ENCODE measurements at regions not wholly inside any gene's neighbourhood (a gene's known extent, or its start where the extent isn't known, plus 50 kb on each side); places are given as distances from the start of the nearest gene placed in this dataset.

- no peak for DNase-seq
- Mint-ChIP-seq H3K27ac (no peak overlapping the region), H3K27me3 (no peaks in the 10 kb centered on the region), H3K4me1 (no peaks in the 10 kb centered on the region), H3K36me3 (ENCODE audit: low read depth) (no peaks in the 10 kb centered on the region), H3K4me3 (no peak overlapping the region), H3K9me3 (peaks cover 3% of the 10 kb centered on the region)
- ChIA-PET CTCF (no interaction called here), POLR2A (no interaction called here)
Observed at GRCh38 chr1:106619080-106619826, 437.2 kb upstream of the PRMT6 start.

GRCh38 chr1:106619827-106620134, 436.7 kb upstream of the PRMT6 start:
- H3K27ac Mint-ChIP-seq: no peak overlapping the region
- CTCF ChIA-PET: no interaction called here
- no peak for DNase-seq
- no peaks in the 10 kb centered on the region for H3K36me3 Mint-ChIP-seq (ENCODE audit: low read depth)
- POLR2A ChIA-PET: no interaction called here
- no peaks in the 10 kb centered on the region for H3K27me3 Mint-ChIP-seq
- H3K9me3 Mint-ChIP-seq: peaks cover 3% of the 10 kb centered on the region
- H3K4me1 Mint-ChIP-seq: no peaks in the 10 kb centered on the region
- H3K4me3 Mint-ChIP-seq: no peak overlapping the region

- no peaks in the 10 kb centered on the region for H3K36me3 Mint-ChIP-seq (ENCODE audit: low read depth)
- POLR2A ChIA-PET: no interaction called here
- no peak overlapping the region for H3K4me3 Mint-ChIP-seq
Observed at GRCh38 chr1:106620521-106620954, 435.9 kb upstream of the PRMT6 start.

GRCh38 chr1:106621853-106622252, 434.6 kb upstream of the PRMT6 start:
- no peak for DNase-seq
- Mint-ChIP-seq H3K27me3 (no peaks in the 10 kb centered on the region), H3K9me3 (peaks cover 6% of the 10 kb centered on the region), H3K36me3 (ENCODE audit: low read depth) (no peaks in the 10 kb centered on the region), H3K4me3 (no peak overlapping the region), H3K27ac (no peak overlapping the region), H3K4me1 (no peaks in the 10 kb centered on the region)
- ChIA-PET POLR2A (no interaction called here), CTCF (no interaction called here)

More at GRCh38 chr1:106620521-106620954, 435.9 kb upstream of the PRMT6 start:
- CTCF ChIA-PET: no interaction called here
- peaks cover 3% of the 10 kb centered on the region for H3K9me3 Mint-ChIP-seq
- H3K27me3 Mint-ChIP-seq: no peaks in the 10 kb centered on the region
- DNase-seq: no peak
- no peak overlapping the region for H3K27ac Mint-ChIP-seq
- H3K4me1 Mint-ChIP-seq: no peaks in the 10 kb centered on the region

- Mint-ChIP-seq H3K9me3 (peaks cover 4% of the 10 kb centered on the region), H3K27me3 (no peaks in the 10 kb centered on the region), H3K27ac (no peak overlapping the region), H3K4me1 (no peaks in the 10 kb centered on the region), H3K36me3 (ENCODE audit: low read depth) (no peaks in the 10 kb centered on the region), H3K4me3 (no peak overlapping the region)
- POLR2A ChIA-PET: no interaction called here
- DNase-seq: no peak
- CTCF ChIA-PET: no interaction called here
Observed at GRCh38 chr1:106637566-106637965, 418.9 kb upstream of the PRMT6 start.

- Mint-ChIP-seq H3K27me3 (no peaks in the 10 kb centered on the region), H3K36me3 (ENCODE audit: low read depth) (no peaks in the 10 kb centered on the region), H3K27ac (no peak overlapping the region), H3K9me3 (no peaks in the 10 kb centered on the region), H3K4me3 (no peak overlapping the region), H3K4me1 (no peaks in the 10 kb centered on the region)
- DNase-seq: no peak
- ChIA-PET POLR2A (no interaction called here), CTCF (no interaction called here)
Observed at GRCh38 chr1:106646261-106646784, 410.2 kb upstream of the PRMT6 start.

- ChIA-PET POLR2A (no interaction called here), CTCF (no interaction called here)
- no peaks in the 10 kb centered on the region for H3K27me3 Mint-ChIP-seq
- DNase-seq: no peak
- H3K27ac Mint-ChIP-seq: no peak overlapping the region
- peaks cover 2% of the 10 kb centered on the region for H3K9me3 Mint-ChIP-seq
- no peak overlapping the region for H3K4me3 Mint-ChIP-seq
- H3K4me1 Mint-ChIP-seq: no peaks in the 10 kb centered on the region
- no peaks in the 10 kb centered on the region for H3K36me3 Mint-ChIP-seq (ENCODE audit: low read depth)
Observed at GRCh38 chr1:106646816-106647215, 409.7 kb upstream of the PRMT6 start.

- Mint-ChIP-seq H3K9me3 (peaks cover 3% of the 10 kb centered on the region), H3K36me3 (ENCODE audit: low read depth) (no peaks in the 10 kb centered on the region), H3K27ac (no peak overlapping the region), H3K4me3 (no peak overlapping the region), H3K27me3 (no peaks in the 10 kb centered on the region), H3K4me1 (no peaks in the 10 kb centered on the region)
- DNase-seq: no peak
- ChIA-PET CTCF (no interaction called here), POLR2A (no interaction called here)
Observed at GRCh38 chr1:106651028-106651762, 405.3 kb upstream of the PRMT6 start.

- Mint-ChIP-seq H3K4me1 (no peaks in the 10 kb centered on the region), H3K4me3 (no peak overlapping the region), H3K27ac (no peak overlapping the region), H3K27me3 (no peaks in the 10 kb centered on the region), H3K9me3 (peaks cover 3% of the 10 kb centered on the region), H3K36me3 (ENCODE audit: low read depth) (no peaks in the 10 kb centered on the region)
- CTCF ChIA-PET: no interaction called here
- POLR2A ChIA-PET: no interaction called here
- DNase-seq: no peak
Observed at GRCh38 chr1:106659490-106660244, 396.8 kb upstream of the PRMT6 start.

- no peak for DNase-seq
- ChIA-PET CTCF (no interaction called here), POLR2A (no interaction called here)
- Mint-ChIP-seq H3K4me1 (no peaks in the 10 kb centered on the region), H3K27ac (no peak overlapping the region), H3K4me3 (no peak overlapping the region), H3K9me3 (no peaks in the 10 kb centered on the region), H3K36me3 (ENCODE audit: low read depth) (no peaks in the 10 kb centered on the region), H3K27me3 (no peaks in the 10 kb centered on the region)
Observed at GRCh38 chr1:106675558-106675957, 380.9 kb upstream of the PRMT6 start.

GRCh38 chr1:106676021-106676420, 380.5 kb upstream of the PRMT6 start:
- POLR2A ChIA-PET: no interaction called here
- no peaks in the 10 kb centered on the region for H3K9me3 Mint-ChIP-seq
- H3K4me3 Mint-ChIP-seq: no peak overlapping the region
- no peak overlapping the region for H3K27ac Mint-ChIP-seq
- no peaks in the 10 kb centered on the region for H3K36me3 Mint-ChIP-seq (ENCODE audit: low read depth)
- H3K4me1 Mint-ChIP-seq: no peaks in the 10 kb centered on the region
- DNase-seq: no peak
- H3K27me3 Mint-ChIP-seq: no peaks in the 10 kb centered on the region
- CTCF ChIA-PET: no interaction called here

GRCh38 chr1:106677181-106677580, 379.3 kb upstream of the PRMT6 start:
- no peak overlapping the region for H3K4me3 Mint-ChIP-seq
- H3K27ac Mint-ChIP-seq: no peak overlapping the region
- no peaks in the 10 kb centered on the region for H3K27me3 Mint-ChIP-seq
- DNase-seq: no peak
- POLR2A ChIA-PET: no interaction called here
- H3K4me1 Mint-ChIP-seq: no peaks in the 10 kb centered on the region
- CTCF ChIA-PET: no interaction called here
- no peaks in the 10 kb centered on the region for H3K36me3 Mint-ChIP-seq (ENCODE audit: low read depth)
- no peaks in the 10 kb centered on the region for H3K9me3 Mint-ChIP-seq

GRCh38 chr1:106677721-106678120, 378.8 kb upstream of the PRMT6 start:
- Mint-ChIP-seq H3K27me3 (no peaks in the 10 kb centered on the region), H3K9me3 (no peaks in the 10 kb centered on the region), H3K36me3 (ENCODE audit: low read depth) (no peaks in the 10 kb centered on the region), H3K4me3 (no peak overlapping the region), H3K4me1 (no peaks in the 10 kb centered on the region), H3K27ac (no peak overlapping the region)
- no peak for DNase-seq
- POLR2A ChIA-PET: no interaction called here
- CTCF ChIA-PET: no interaction called here

Data from activated CD4-positive, alpha-beta T cell treated with anti-CD3 and anti-CD28 coated beads, Interleukin-2, amount 10 ng/mL, durations not matched to agents 7 days and 5 days (primary cell).